ENCODE measurements at regions not wholly inside any gene's neighbourhood (a gene's known extent, or its start where the extent isn't known, plus 50 kb on each side); places are given as distances from the start of the nearest gene placed in this dataset.

DNA sequence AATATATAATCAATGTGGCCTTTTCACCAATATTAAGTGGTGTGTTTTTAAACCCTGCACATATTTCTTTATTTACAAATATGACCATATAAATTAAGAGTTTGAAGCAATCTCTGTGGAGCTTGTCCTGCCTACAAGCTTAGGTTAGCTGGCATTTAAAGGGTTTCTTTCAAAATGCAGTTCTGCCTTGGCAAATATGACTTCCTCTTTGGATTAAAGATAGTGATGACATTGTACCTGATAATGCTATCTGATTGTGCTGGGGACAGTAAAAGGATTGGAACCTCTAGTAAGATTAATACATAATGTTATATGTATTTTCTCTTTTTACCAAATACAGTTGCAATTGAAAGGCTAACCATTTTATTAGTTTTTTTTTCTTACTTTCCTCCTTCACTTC lies 249.1 kb downstream of the OTOL1 start:
- TF ChIP-seq, protein P1, sequence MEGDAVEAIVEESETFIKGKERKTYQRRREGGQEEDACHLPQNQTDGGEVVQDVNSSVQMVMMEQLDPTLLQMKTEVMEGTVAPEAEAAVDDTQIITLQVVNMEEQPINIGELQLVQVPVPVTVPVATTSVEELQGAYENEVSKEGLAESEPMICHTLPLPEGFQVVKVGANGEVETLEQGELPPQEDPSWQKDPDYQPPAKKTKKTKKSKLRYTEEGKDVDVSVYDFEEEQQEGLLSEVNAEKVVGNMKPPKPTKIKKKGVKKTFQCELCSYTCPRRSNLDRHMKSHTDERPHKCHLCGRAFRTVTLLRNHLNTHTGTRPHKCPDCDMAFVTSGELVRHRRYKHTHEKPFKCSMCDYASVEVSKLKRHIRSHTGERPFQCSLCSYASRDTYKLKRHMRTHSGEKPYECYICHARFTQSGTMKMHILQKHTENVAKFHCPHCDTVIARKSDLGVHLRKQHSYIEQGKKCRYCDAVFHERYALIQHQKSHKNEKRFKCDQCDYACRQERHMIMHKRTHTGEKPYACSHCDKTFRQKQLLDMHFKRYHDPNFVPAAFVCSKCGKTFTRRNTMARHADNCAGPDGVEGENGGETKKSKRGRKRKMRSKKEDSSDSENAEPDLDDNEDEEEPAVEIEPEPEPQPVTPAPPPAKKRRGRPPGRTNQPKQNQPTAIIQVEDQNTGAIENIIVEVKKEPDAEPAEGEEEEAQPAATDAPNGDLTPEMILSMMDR (IDR thresholded peaks at IDR 0.05): no peak
- no peak for TF ChIP-seq POLR2A (IDR thresholded peaks at IDR 0.05)
